ENCODE measurements at regions not wholly inside any gene's neighbourhood (a gene's known extent, or its start where the extent isn't known, plus 50 kb on each side); places are given as distances from the start of the nearest gene placed in this dataset.

DNA sequence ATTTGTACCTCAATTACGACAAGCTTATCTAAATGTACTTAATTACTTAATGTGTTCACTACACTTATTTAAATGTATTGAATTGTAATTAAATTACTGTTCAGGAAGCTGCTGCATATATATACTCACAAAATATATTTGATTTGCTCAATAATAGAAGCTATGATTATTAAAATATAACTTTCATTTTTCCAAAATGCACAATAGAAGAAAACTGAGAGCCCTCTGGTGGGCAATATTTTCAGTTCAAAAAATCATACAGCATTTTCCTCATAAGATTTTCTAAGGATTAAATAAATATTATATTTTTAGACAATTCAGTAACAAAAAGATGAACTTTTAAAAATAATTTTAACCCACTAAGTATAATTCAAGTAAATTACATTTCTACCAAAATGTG, 217.3 kb downstream of the DKK2 start:
- TF ChIP-seq, protein P1, sequence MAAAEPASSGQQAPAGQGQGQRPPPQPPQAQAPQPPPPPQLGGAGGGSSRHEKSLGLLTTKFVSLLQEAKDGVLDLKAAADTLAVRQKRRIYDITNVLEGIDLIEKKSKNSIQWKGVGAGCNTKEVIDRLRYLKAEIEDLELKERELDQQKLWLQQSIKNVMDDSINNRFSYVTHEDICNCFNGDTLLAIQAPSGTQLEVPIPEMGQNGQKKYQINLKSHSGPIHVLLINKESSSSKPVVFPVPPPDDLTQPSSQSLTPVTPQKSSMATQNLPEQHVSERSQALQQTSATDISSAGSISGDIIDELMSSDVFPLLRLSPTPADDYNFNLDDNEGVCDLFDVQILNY (CRISPR knock-in tag; IDR thresholded peaks at IDR 0.05) = no peak
- TF ChIP-seq MAZ (CRISPR knock-in tag; conservative IDR thresholded peaks at IDR 0.05 in 1 of 2, IDR thresholded peaks at IDR 0.05 in 1 of 2) (no peak), RCOR1 (IDR thresholded peaks at IDR 0.05; ENCODE audit: borderline replicate concordance in 1 of 2, low read depth in 2 of 2, low read length in 2 of 2) (no peak), NFRKB (IDR thresholded peaks at IDR 0.05; ENCODE audit: low read depth) (no peak), NR3C1 (CRISPR knock-in tag; IDR thresholded peaks at IDR 0.05) (no peak), SMARCA4 (IDR thresholded peaks at IDR 0.05) (no peak), ZNF384 (IDR thresholded peaks at IDR 0.05; ENCODE audit: low read depth, low read length) (no peak)
- TF ChIP-seq, protein P2, sequence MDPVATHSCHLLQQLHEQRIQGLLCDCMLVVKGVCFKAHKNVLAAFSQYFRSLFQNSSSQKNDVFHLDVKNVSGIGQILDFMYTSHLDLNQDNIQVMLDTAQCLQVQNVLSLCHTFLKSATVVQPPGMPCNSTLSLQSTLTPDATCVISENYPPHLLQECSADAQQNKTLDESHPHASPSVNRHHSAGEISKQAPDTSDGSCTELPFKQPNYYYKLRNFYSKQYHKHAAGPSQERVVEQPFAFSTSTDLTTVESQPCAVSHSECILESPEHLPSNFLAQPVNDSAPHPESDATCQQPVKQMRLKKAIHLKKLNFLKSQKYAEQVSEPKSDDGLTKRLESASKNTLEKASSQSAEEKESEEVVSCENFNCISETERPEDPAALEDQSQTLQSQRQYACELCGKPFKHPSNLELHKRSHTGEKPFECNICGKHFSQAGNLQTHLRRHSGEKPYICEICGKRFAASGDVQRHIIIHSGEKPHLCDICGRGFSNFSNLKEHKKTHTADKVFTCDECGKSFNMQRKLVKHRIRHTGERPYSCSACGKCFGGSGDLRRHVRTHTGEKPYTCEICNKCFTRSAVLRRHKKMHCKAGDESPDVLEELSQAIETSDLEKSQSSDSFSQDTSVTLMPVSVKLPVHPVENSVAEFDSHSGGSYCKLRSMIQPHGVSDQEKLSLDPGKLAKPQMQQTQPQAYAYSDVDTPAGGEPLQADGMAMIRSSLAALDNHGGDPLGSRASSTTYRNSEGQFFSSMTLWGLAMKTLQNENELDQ (CRISPR knock-in tag; IDR thresholded peaks at IDR 0.05; ENCODE audit: borderline replicate concordance) = no peak
